ENCODE measurements at regions not wholly inside any gene's neighbourhood (a gene's known extent, or its start where the extent isn't known, plus 50 kb on each side); places are given as distances from the start of the nearest gene placed in this dataset.
A peak's percentile ranks its signal among the peaks of the same experiment; 100 is the strongest.

GRCh38 chr10:29924436-29924835 lies 134.9 kb downstream of the JCAD start:
- no peak for DNase-seq

GRCh38 chr10:29923416-29923965 lies 135.9 kb downstream of the JCAD start:
- DNase-seq, result peak; percentile 17

GRCh38 chr10:29922892-29923291 lies 136.5 kb downstream of the JCAD start:
- no peak for DNase-seq

GRCh38 chr10:29922226-29922625 lies 137.2 kb downstream of the JCAD start:
- DNase-seq, result no peak

- DNase-seq, result no peak
Observed at GRCh38 chr10:29921071-29921446, 138.3 kb downstream of the JCAD start.

- DNase-seq, result no peak
Observed at GRCh38 chr10:29920408-29921070, 138.8 kb downstream of the JCAD start.

- DNase-seq, result no peak
Observed at GRCh38 chr10:29918623-29919400, 140.6 kb downstream of the JCAD start.

- DNase-seq, result no peak
Observed at GRCh38 chr10:29917311-29917710, 142.1 kb downstream of the JCAD start.

GRCh38 chr10:29916669-29917068 lies 142.7 kb downstream of the JCAD start:
- no peak for DNase-seq

GRCh38 chr10:29914986-29915785 lies 144.2 kb downstream of the JCAD start:
- DNase-seq, result no peak

- no peak for DNase-seq
Observed at GRCh38 chr10:29908962-29909361, 150.4 kb downstream of the JCAD start.

GRCh38 chr10:29900865-29901264 lies 158.5 kb downstream of the JCAD start:
- DNase-seq, result no peak

- no peak for DNase-seq
Observed at GRCh38 chr10:29897999-29898716, 161.2 kb downstream of the JCAD start.

- DNase-seq, result no peak
Observed at GRCh38 chr10:29897430-29897829, 162.0 kb downstream of the JCAD start.

GRCh38 chr10:29896053-29896452 lies 163.3 kb downstream of the JCAD start:
- DNase-seq, result no peak

GRCh38 chr10:29895456-29895855 lies 163.9 kb downstream of the JCAD start:
- no peak for DNase-seq

- no peak for DNase-seq
Observed at GRCh38 chr10:29888321-29888720, 171.1 kb downstream of the JCAD start.

GRCh38 chr10:29886299-29886698 lies 173.1 kb downstream of the JCAD start:
- no peak for DNase-seq

- DNase-seq, result no peak
Observed at GRCh38 chr10:29883231-29883630, 176.2 kb downstream of the JCAD start.

- DNase-seq, result no peak
Observed at GRCh38 chr10:29882766-29883165, 176.6 kb downstream of the JCAD start.

- no peak for DNase-seq
Observed at GRCh38 chr10:29881811-29882210, 177.6 kb downstream of the JCAD start.

GRCh38 chr10:29881336-29881771 lies 178.0 kb downstream of the JCAD start:
- no peak for DNase-seq

GRCh38 chr10:29880856-29881255 lies 178.5 kb downstream of the JCAD start:
- DNase-seq, result no peak

Measured in inflammatory macrophage treated with lipopolysaccharide for 4 hours (primary cell).